Endodermal cell (in vitro differentiated cells): ENCODE measurements at regions not wholly inside any gene's neighbourhood (a gene's known extent, or its start where the extent isn't known, plus 50 kb on each side); places are given as distances from the start of the nearest gene placed in this dataset.
A peak's percentile ranks its signal among the peaks of the same experiment; 100 is the strongest.

Experiments
- DNase-seq: peaks from one replicate; pipeline ENCODE4 v3.0.0-alpha.2; 2017
- H3K27ac ChIP-seq: 2 replicates; pipeline ENCODE4 v1.5.1; 2013; ENCODE audit warnings: mild to moderate bottlenecking, low read depth, low read length, moderate library complexity
- H3K27me3 ChIP-seq: 2 replicates; pipeline ENCODE4 v1.6.1; 2013; ENCODE audit warnings: mild to moderate bottlenecking, low read length, moderate library complexity; ENCODE audit not compliant: insufficient read depth, control insufficient read depth, poor library complexity, severe bottlenecking
- H3K36me3 ChIP-seq: 2 replicates; pipeline ENCODE4 v1.7.0; 2013; ENCODE audit warnings: mild to moderate bottlenecking, low read length, moderate library complexity; ENCODE audit not compliant: control insufficient read depth, insufficient read depth
- H3K4me1 ChIP-seq: one replicate; pipeline ENCODE4 v1.7.0; 2013; ENCODE audit warnings: low read length; ENCODE audit not compliant: control insufficient read depth, insufficient read depth
- H3K4me3 ChIP-seq: 2 replicates; pipeline ENCODE4 v1.5.1; 2013; ENCODE audit warnings: mild to moderate bottlenecking, low read length, moderate library complexity
- H3K9ac ChIP-seq: 2 replicates; pipeline ENCODE4 v1.6.1; 2013; ENCODE audit warnings: mild to moderate bottlenecking, low read length, moderate library complexity; ENCODE audit not compliant: poor library complexity, severe bottlenecking; ENCODE audit errors: extremely low read depth
- H3K9me3 ChIP-seq: 2 replicates; pipeline ENCODE4 v1.6.1; 2013; ENCODE audit warnings: mild to moderate bottlenecking, low read length, moderate library complexity; ENCODE audit not compliant: control insufficient read depth
- H3K27ac Mint-ChIP-seq: 2 replicates; pipeline ENCODE4 v1.8.0; 2020; ENCODE audit warnings: mixed read lengths
- H3K27me3 Mint-ChIP-seq: 2 replicates; pipeline ENCODE4 v1.8.0; 2021; ENCODE audit warnings: mild to moderate bottlenecking, mixed read lengths; ENCODE audit not compliant: insufficient read depth
- H3K36me3 Mint-ChIP-seq: 2 replicates; pipeline ENCODE4 v1.8.0; 2020; ENCODE audit warnings: low read depth, mixed read lengths
- H3K4me1 Mint-ChIP-seq: 2 replicates; pipeline ENCODE4 v1.8.0; 2020; ENCODE audit warnings: mixed read lengths
- H3K4me3 Mint-ChIP-seq: 2 replicates; pipeline ENCODE4 v1.8.0; 2020; ENCODE audit warnings: mild to moderate bottlenecking, moderate library complexity, mixed read lengths
- H3K9me3 Mint-ChIP-seq: 2 replicates; pipeline ENCODE4 v1.8.0; 2020; ENCODE audit warnings: mild to moderate bottlenecking, mixed read lengths
- WGBS, 2 experiments: methylation state at CpG; one replicate each; pipeline versions ENCODE4 v1.1.5 to v1.1.7; 2013; ENCODE audit warnings: missing lambda C conversion rate in 2 of 2, mixed read lengths in 1 of 2; ENCODE audit not compliant: insufficient coverage in 1 of 2, insufficient read length in 1 of 2; 5-methylcytosine and 5-hydroxymethylcytosine counted together
- TF ChIP-seq, protein P1 (sequence below): fragments of 200-600 bp; sonication (generic); conservative IDR thresholded peaks from 2 replicates; pipeline ENCODE4 v1.5.0; 2021; ENCODE audit warnings: antibody characterized with exemption, mild to moderate bottlenecking

DNA sequence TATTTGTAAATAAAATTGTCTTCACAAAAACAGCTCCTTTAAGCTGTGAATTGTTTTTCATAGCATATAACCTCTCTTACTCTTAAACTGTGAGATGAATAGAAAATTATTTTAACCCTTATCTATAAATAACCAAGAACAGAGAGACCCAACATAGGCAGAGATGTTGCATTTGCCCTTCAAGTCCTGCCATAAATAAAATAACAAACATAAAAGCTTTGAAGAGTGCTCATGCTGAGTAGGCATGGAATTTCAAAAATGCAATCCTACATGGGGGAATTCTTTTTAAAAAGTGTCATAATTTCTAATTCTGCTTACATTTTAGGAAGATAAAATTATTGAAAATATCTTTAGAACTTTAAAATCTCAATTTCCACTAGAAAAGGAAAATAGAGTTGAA lies 124.1 kb upstream of the FERD3L start:
- H3K9ac ChIP-seq = no peak overlapping the region
- H3K36me3 ChIP-seq = no peaks in the 10 kb centered on the region
- H3K27me3 ChIP-seq = no peaks in the 10 kb centered on the region
- no peaks in the 10 kb centered on the region for H3K4me1 Mint-ChIP-seq
- H3K36me3 Mint-ChIP-seq = peaks cover 1% of the 10 kb centered on the region
- H3K27ac ChIP-seq = no peak overlapping the region
- H3K27ac Mint-ChIP-seq = no peak overlapping the region
- no peaks in the 10 kb centered on the region for H3K4me1 ChIP-seq
- TF ChIP-seq, protein P1, sequence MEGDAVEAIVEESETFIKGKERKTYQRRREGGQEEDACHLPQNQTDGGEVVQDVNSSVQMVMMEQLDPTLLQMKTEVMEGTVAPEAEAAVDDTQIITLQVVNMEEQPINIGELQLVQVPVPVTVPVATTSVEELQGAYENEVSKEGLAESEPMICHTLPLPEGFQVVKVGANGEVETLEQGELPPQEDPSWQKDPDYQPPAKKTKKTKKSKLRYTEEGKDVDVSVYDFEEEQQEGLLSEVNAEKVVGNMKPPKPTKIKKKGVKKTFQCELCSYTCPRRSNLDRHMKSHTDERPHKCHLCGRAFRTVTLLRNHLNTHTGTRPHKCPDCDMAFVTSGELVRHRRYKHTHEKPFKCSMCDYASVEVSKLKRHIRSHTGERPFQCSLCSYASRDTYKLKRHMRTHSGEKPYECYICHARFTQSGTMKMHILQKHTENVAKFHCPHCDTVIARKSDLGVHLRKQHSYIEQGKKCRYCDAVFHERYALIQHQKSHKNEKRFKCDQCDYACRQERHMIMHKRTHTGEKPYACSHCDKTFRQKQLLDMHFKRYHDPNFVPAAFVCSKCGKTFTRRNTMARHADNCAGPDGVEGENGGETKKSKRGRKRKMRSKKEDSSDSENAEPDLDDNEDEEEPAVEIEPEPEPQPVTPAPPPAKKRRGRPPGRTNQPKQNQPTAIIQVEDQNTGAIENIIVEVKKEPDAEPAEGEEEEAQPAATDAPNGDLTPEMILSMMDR = no peak
- no peak overlapping the region for H3K4me3 Mint-ChIP-seq
- H3K9me3 ChIP-seq = no peaks in the 10 kb centered on the region
- H3K4me3 ChIP-seq = no peak overlapping the region
- H3K27me3 Mint-ChIP-seq = no peaks in the 10 kb centered on the region
- DNase-seq = no peak
- H3K9me3 Mint-ChIP-seq = no peaks in the 10 kb centered on the region

DNA sequence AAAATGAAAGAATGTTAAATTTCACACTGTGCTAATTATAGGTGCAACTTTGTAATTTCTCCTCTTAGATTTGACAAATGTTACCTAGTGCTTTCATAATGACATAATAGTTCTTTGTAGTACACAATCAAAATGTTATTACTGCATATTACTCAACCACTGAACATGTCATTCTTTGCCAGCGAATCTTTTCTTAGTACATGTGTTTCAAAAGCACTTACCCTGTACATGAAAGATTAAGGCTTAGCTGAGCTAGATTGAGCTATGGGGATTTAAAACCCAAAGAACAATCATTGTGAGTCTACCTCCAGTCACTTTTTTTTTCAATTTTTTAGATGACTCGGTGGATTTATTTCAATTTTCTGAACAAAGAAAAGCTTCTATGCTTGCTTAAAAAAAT lies 123.5 kb upstream of the FERD3L start:
- Histone ChIP-seq H3K27me3 (no peaks in the 10 kb centered on the region), H3K4me3 (no peak overlapping the region), H3K9ac (no peak overlapping the region), H3K9me3 (no peaks in the 10 kb centered on the region), H3K36me3 (no peaks in the 10 kb centered on the region), H3K27ac (no peak overlapping the region), H3K4me1 (no peaks in the 10 kb centered on the region)
- Mint-ChIP-seq H3K36me3 (peaks cover 1% of the 10 kb centered on the region), H3K9me3 (no peaks in the 10 kb centered on the region), H3K4me3 (no peak overlapping the region), H3K4me1 (no peaks in the 10 kb centered on the region), H3K27ac (no peak overlapping the region), H3K27me3 (no peaks in the 10 kb centered on the region)
- DNase-seq = no peak
- TF ChIP-seq, protein P1 = no peak
- WGBS, 2 experiments = 88 to 94% methylated on average over 1 to 2 of the region's 2 CpGs

DNA sequence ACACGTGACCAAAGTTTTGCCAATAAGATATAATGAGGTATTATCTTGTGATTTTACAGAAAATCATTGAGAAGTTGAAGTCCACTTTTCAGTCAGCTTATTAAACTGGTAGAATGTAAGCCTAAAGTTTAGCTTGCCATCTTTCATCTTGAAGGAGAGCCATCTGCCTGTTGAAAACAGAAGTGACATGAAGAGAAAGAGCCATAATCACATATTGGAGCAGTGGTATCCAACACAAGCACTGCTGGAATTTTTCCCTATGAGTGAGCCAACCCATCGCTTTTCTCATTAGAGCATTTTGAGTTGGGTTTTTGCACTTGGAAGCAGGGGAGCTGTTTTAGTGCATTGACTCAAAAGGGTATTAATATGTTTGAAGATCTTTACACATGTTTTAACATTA lies 117.6 kb upstream of the FERD3L start:
- Histone ChIP-seq H3K4me3 (no peak overlapping the region), H3K27me3 (no peaks in the 10 kb centered on the region), H3K4me1 (no peaks in the 10 kb centered on the region), H3K9ac (no peak overlapping the region), H3K27ac (no peak overlapping the region), H3K9me3 (no peaks in the 10 kb centered on the region), H3K36me3 (no peaks in the 10 kb centered on the region)
- 85 to 88% methylated on average over 1 to 2 of the region's 2 CpGs for WGBS, 2 experiments
- H3K36me3 Mint-ChIP-seq = no peaks in the 10 kb centered on the region
- no peaks in the 10 kb centered on the region for H3K4me1 Mint-ChIP-seq
- H3K4me3 Mint-ChIP-seq = no peak overlapping the region
- H3K27ac Mint-ChIP-seq = no peak overlapping the region
- peaks cover 2% of the 10 kb centered on the region for H3K9me3 Mint-ChIP-seq
- DNase-seq = no peak
- TF ChIP-seq, protein P1 = peak; percentile 24
- no peaks in the 10 kb centered on the region for H3K27me3 Mint-ChIP-seq
